ENCODE measurements at regions not wholly inside any gene's neighbourhood (a gene's known extent, or its start where the extent isn't known, plus 50 kb on each side); places are given as distances from the start of the nearest gene placed in this dataset.

- no peak overlapping the region for H3K27ac ChIP-seq (ENCODE audit: low read depth in 1 of 2, low read length in 2 of 2)
- no peak overlapping the region for H3K9ac ChIP-seq (ENCODE audit: low read depth in 1 of 2, low read length in 2 of 2)
- peaks cover 0 to 4% (median 0%) of the 10 kb centered on the region in 4 donors for H3K9me3 ChIP-seq (ENCODE audit: control insufficient read depth in 4 of 4, low read length in 3 of 4)
- no peak for TF ChIP-seq RXRA (IDR thresholded peaks at IDR 0.05)
- no peak for TF ChIP-seq YY1 (IDR thresholded peaks at IDR 0.05)
- TF ChIP-seq FOXA2 (IDR thresholded peaks at IDR 0.05): no peak
- TF ChIP-seq CTCF (IDR thresholded peaks at IDR 0.05; ENCODE audit: low read depth, low read length, missing input control): no peak
- TF ChIP-seq HNF4G (IDR thresholded peaks at IDR 0.05): no peak
- TF ChIP-seq, protein P1, sequence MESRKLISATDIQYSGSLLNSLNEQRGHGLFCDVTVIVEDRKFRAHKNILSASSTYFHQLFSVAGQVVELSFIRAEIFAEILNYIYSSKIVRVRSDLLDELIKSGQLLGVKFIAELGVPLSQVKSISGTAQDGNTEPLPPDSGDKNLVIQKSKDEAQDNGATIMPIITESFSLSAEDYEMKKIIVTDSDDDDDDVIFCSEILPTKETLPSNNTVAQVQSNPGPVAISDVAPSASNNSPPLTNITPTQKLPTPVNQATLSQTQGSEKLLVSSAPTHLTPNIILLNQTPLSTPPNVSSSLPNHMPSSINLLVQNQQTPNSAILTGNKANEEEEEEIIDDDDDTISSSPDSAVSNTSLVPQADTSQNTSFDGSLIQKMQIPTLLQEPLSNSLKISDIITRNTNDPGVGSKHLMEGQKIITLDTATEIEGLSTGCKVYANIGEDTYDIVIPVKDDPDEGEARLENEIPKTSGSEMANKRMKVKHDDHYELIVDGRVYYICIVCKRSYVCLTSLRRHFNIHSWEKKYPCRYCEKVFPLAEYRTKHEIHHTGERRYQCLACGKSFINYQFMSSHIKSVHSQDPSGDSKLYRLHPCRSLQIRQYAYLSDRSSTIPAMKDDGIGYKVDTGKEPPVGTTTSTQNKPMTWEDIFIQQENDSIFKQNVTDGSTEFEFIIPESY (IDR thresholded peaks at IDR 0.05): no peak
- TF ChIP-seq NR2F2 (IDR thresholded peaks at IDR 0.05): no peak
- TF ChIP-seq, protein P2, sequence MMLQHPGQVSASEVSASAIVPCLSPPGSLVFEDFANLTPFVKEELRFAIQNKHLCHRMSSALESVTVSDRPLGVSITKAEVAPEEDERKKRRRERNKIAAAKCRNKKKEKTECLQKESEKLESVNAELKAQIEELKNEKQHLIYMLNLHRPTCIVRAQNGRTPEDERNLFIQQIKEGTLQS (IDR thresholded peaks at IDR 0.05): no peak
- TF ChIP-seq FOXA1 (IDR thresholded peaks at IDR 0.05): no peak
- no peak for TF ChIP-seq TAF1 (conservative IDR thresholded peaks at IDR 0.05)
- TF ChIP-seq EGR1 (IDR thresholded peaks at IDR 0.05; ENCODE audit: low read depth in 2 of 2): no peak
- no peak for TF ChIP-seq REST (IDR thresholded peaks at IDR 0.05)
- H3K4me3 ChIP-seq (ENCODE audit: low read depth in 1 of 3, low read length in 3 of 3): no peak overlapping the region
- 90% methylated on average over 8 of the region's 8 CpGs for WGBS
- H3K27me3 ChIP-seq (ENCODE audit: control insufficient read depth in 4 of 4, insufficient read depth in 4 of 4, low read length in 3 of 4): no peaks in the 10 kb centered on the region
- no peaks in the 10 kb centered on the region for H3K4me1 ChIP-seq (ENCODE audit: control insufficient read depth in 4 of 4, insufficient read depth in 4 of 4, low read length in 3 of 4)
- DNase-seq (ENCODE audit: low spot score): no peak
- H3K36me3 ChIP-seq (ENCODE audit: control insufficient read depth in 4 of 4, insufficient read depth in 3 of 4, low read depth in 1 of 4, low read length in 3 of 4): no peaks in the 10 kb centered on the region
Observed at GRCh38 chr11:70757241-70757640, 358.9 kb downstream of the CTTN start.

GRCh38 chr11:70758206-70758605 is 359.9 kb downstream of the CTTN start:
- DNase-seq (ENCODE audit: low spot score): no peak
- TF ChIP-seq FOXA1 (IDR thresholded peaks at IDR 0.05) (no peak), RAD21 (IDR thresholded peaks at IDR 0.05) (no peak), HNF4G (IDR thresholded peaks at IDR 0.05) (no peak), FOXA2 (IDR thresholded peaks at IDR 0.05) (no peak), NR2F2 (IDR thresholded peaks at IDR 0.05) (no peak), SP1 (IDR thresholded peaks at IDR 0.05) (no peak)
- TF ChIP-seq, protein P1 (IDR thresholded peaks at IDR 0.05): no peak
- TF ChIP-seq, protein P2 (IDR thresholded peaks at IDR 0.05): no peak
- H3K9me3 ChIP-seq (ENCODE audit: control insufficient read depth in 4 of 4, low read length in 3 of 4): peaks cover 0 to 4% (median 0%) of the 10 kb centered on the region in 4 donors
- H3K9ac ChIP-seq (ENCODE audit: low read depth in 1 of 2, low read length in 2 of 2): no peak overlapping the region
- 95% methylated on average over 20 of the region's 20 CpGs for WGBS
- no peak overlapping the region for H3K4me3 ChIP-seq (ENCODE audit: low read depth in 1 of 3, low read length in 3 of 3)
- no peaks in the 10 kb centered on the region for H3K27me3 ChIP-seq (ENCODE audit: control insufficient read depth in 4 of 4, insufficient read depth in 4 of 4, low read length in 3 of 4)
- H3K36me3 ChIP-seq (ENCODE audit: control insufficient read depth in 4 of 4, insufficient read depth in 3 of 4, low read depth in 1 of 4, low read length in 3 of 4): no peaks in the 10 kb centered on the region
- H3K27ac ChIP-seq (ENCODE audit: low read depth in 1 of 2, low read length in 2 of 2): no peak overlapping the region
- H3K4me1 ChIP-seq (ENCODE audit: control insufficient read depth in 4 of 4, insufficient read depth in 4 of 4, low read length in 3 of 4): no peaks in the 10 kb centered on the region

All from liver (tissue), 8 donors.